Fibroblast of lung (primary cell): ENCODE measurements at regions not wholly inside any gene's neighbourhood (a gene's known extent, or its start where the extent isn't known, plus 50 kb on each side); places are given as distances from the start of the nearest gene placed in this dataset.

Experiments
- DNase-seq, 2 donors: peaks; one replicate each; pipeline versions ENCODE4 v3.0.0 to v3.0.0-alpha.2; 2010; ENCODE audit warnings: low read depth in 2 of 2
- H2AFZ ChIP-seq: 2 replicates; pipeline ENCODE4 v1.5.1; 2012; ENCODE audit warnings: low read length, control low read depth, inconsistent platforms
- H3K27ac ChIP-seq: 2 replicates; pipeline ENCODE4 v1.5.1; 2011; ENCODE audit warnings: low read length, control low read depth; ENCODE audit not compliant: insufficient read depth
- H3K27me3 ChIP-seq: 2 replicates; pipeline ENCODE4 v1.5.1; 2011; ENCODE audit warnings: mild to moderate bottlenecking, low read length; ENCODE audit not compliant: control insufficient read depth, insufficient read depth
- H3K36me3 ChIP-seq: 2 replicates; pipeline ENCODE4 v1.5.1; 2011; ENCODE audit warnings: low read length; ENCODE audit not compliant: control insufficient read depth, insufficient read depth
- H3K4me1 ChIP-seq: 2 replicates; pipeline ENCODE4 v1.5.1; 2011; ENCODE audit warnings: low read length; ENCODE audit not compliant: control insufficient read depth, insufficient read depth; ENCODE audit errors: extremely low read depth
- H3K4me2 ChIP-seq: 2 replicates; pipeline ENCODE4 v1.5.1; 2011; ENCODE audit warnings: low read length, control low read depth; ENCODE audit not compliant: insufficient read depth; ENCODE audit errors: extremely low read depth
- H3K4me3 ChIP-seq, 4 experiments: fragments of 200-600 bp in 1 of 4; sonication (generic) in 1 of 4; replicated peaks in 1 of 4; 2 replicates each; pipeline ENCODE4 v1.5.1; 2011 to 2016; ENCODE audit warnings: low read length in 4 of 4, low read depth in 3 of 4, mild to moderate bottlenecking in 3 of 4, control low read depth in 2 of 4, inconsistent platforms in 1 of 4, mixed read lengths in 1 of 4; ENCODE audit not compliant: insufficient read depth in 1 of 4; ENCODE audit errors: control extremely low read depth in 1 of 4
- H3K79me2 ChIP-seq: 2 replicates; pipeline ENCODE4 v1.5.1; 2012; ENCODE audit warnings: mild to moderate bottlenecking, low read length, inconsistent platforms; ENCODE audit not compliant: control insufficient read depth, insufficient read depth
- H3K9ac ChIP-seq: 2 replicates; pipeline ENCODE4 v1.5.1; 2011; ENCODE audit warnings: mild to moderate bottlenecking, low read length, control low read depth; ENCODE audit not compliant: insufficient read depth
- H3K9me3 ChIP-seq: 2 replicates; pipeline ENCODE4 v1.5.1; 2012; ENCODE audit warnings: low read depth, low read length; ENCODE audit not compliant: control insufficient read depth, insufficient read depth
- H4K20me1 ChIP-seq: 2 replicates; pipeline ENCODE4 v1.5.1; 2011; ENCODE audit warnings: low read length; ENCODE audit not compliant: control insufficient read depth, insufficient read depth; ENCODE audit errors: extremely low read depth
- EZH2 ChIP-seq: IDR thresholded peaks from 2 replicates; pipeline ENCODE4 v1.5.1; 2012; ENCODE audit warnings: low read length, control low read depth, mild to moderate bottlenecking; ENCODE audit errors: missing control alignments
- TF ChIP-seq, protein P1 (sequence below), 2 donors: IDR thresholded peaks in 1 of 2; conservative IDR thresholded peaks in 1 of 2; 1 replicate in 1 of 2; 2 replicates in 1 of 2; pipeline ENCODE4 v1.5.1; 2011 to 2012; ENCODE audit warnings: low read length in 2 of 2, control low read depth in 1 of 2, inconsistent platforms in 1 of 2, low read depth in 1 of 2, mild to moderate bottlenecking in 1 of 2

DNA sequence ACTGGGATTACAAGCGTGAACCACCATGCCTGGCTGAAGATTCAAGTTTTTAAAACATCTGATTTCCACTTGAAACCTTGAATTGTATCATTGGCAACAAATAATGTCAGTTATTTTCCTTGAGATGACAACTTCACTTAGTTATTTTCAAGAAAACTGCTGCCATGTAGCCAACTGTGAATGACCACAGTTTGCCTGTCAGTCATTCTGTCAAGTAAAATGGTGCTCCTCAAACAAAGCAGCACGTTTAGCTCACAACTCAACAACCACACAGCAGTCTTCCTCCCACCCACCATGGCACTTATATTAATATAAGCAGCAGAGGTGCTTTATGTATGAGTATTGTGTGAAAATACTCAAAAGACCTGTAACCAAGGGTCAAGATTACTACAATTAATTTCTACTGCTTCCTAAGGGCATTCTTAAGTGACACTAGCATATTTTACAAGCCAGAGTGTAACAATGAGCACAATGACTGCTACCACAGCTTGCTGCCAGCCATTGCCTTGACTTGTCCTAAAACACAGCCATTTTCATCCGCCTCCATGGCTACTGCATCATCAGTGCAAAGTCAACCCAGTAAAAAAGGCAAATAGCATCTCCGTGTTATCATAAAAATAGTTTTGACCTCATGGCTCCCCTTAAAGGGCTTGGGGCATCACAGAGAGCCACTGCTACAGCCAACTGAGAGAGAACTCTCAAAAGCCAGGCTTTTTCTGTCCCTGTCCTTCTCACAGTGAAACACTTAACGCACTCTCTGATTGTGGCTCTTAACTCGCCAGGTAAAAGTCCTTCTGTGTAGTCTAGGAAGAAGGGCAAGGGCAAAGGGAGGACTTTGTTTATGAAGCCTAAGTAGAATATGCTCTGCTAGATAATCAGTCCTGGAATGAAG is 96.4 kb upstream of the TAB2 start:
- Histone ChIP-seq H3K36me3 (no peaks in the 10 kb centered on the region), H3K9me3 (no peaks in the 10 kb centered on the region), H3K27me3 (no peaks in the 10 kb centered on the region), H4K20me1 (no peaks in the 10 kb centered on the region), H3K4me3 (no peak overlapping the region), H3K9ac (no peak overlapping the region), H3K79me2 (no peaks in the 10 kb centered on the region), H3K4me1 (no peaks in the 10 kb centered on the region), H3K27ac (no peak overlapping the region), H3K4me2 (no peak overlapping the region), H2AFZ (no peak overlapping the region)
- peak in 1 of 2 donors; percentile 58 for DNase-seq
- TF ChIP-seq, protein P1, sequence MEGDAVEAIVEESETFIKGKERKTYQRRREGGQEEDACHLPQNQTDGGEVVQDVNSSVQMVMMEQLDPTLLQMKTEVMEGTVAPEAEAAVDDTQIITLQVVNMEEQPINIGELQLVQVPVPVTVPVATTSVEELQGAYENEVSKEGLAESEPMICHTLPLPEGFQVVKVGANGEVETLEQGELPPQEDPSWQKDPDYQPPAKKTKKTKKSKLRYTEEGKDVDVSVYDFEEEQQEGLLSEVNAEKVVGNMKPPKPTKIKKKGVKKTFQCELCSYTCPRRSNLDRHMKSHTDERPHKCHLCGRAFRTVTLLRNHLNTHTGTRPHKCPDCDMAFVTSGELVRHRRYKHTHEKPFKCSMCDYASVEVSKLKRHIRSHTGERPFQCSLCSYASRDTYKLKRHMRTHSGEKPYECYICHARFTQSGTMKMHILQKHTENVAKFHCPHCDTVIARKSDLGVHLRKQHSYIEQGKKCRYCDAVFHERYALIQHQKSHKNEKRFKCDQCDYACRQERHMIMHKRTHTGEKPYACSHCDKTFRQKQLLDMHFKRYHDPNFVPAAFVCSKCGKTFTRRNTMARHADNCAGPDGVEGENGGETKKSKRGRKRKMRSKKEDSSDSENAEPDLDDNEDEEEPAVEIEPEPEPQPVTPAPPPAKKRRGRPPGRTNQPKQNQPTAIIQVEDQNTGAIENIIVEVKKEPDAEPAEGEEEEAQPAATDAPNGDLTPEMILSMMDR (conservative IDR thresholded peaks at IDR 0.05 in 1 of 2, IDR thresholded peaks at IDR 0.05 in 1 of 2; ENCODE audit: low read depth in 1 of 2, low read length in 2 of 2) = no peak
- TF ChIP-seq EZH2 = no peak

DNA sequence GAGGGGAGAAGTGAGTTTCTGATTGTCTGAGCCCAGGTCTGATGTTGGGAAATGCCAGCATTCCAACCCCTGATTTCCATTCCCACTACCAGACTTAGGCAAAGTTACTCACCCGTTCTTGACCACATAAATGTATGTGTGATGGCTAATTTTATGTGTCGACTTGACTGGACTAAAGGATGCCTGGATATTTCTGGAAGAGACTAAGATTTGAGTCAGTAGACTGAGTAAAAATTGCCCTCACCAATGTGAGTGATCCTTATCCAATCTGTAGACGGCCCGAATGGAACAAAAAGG is 95.8 kb upstream of the TAB2 start:
- no peak overlapping the region for H3K4me2 ChIP-seq
- DNase-seq = peak in 1 of 2 donors; percentile 93
- no peak for TF ChIP-seq EZH2
- TF ChIP-seq, protein P1 (conservative IDR thresholded peaks at IDR 0.05 in 1 of 2, IDR thresholded peaks at IDR 0.05 in 1 of 2; ENCODE audit: low read depth in 1 of 2, low read length in 2 of 2) = no peak

DNA sequence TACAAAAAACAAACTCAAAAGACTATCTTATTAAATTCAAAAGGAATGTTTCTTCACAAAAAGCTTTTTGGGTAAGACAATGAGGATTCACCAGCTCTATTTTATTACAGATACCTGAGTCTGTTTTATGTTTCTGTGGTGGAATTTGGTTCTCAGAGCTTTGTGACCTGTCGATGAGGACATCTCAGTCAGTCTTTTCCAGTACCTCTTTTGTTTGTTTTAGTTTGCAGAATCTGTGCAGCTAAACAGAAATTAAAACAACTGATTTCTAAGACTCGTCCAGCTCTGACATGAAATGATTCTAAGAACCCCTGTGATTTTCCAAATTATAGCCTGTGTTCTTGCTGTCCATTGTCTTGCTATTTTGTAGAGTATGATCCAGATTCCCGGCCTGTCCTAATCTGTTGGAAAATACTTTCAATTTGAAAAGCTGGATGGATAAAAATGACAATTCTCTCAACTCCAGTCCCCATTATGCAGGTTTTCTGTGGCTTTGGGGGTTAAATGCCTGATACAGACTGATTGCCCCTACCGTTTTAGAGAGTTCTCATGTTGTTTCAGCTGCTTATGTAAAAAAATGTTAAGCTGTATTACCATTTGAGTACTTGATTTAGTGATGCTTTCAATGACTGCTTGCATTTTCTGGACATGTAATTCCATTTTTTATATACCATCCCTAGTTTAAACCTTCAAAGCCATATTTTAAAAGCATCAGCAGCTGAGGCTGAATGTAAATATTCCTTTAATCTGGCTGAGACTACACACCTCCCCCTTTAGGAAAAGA is 94.2 kb upstream of the TAB2 start:
- H3K36me3 ChIP-seq = no peaks in the 10 kb centered on the region
- no peak overlapping the region for H3K27ac ChIP-seq
- H3K27me3 ChIP-seq = no peaks in the 10 kb centered on the region
- no peak for TF ChIP-seq EZH2
- TF ChIP-seq, protein P1 (conservative IDR thresholded peaks at IDR 0.05 in 1 of 2, IDR thresholded peaks at IDR 0.05 in 1 of 2; ENCODE audit: low read depth in 1 of 2, low read length in 2 of 2) = no peak
- no peaks in the 10 kb centered on the region for H3K79me2 ChIP-seq
- H3K4me2 ChIP-seq = no peak overlapping the region
- no peak overlapping the region for H3K9ac ChIP-seq
- no peaks in the 10 kb centered on the region for H3K4me1 ChIP-seq
- DNase-seq = no peak
- no peak overlapping the region for H3K4me3 ChIP-seq
- H4K20me1 ChIP-seq = no peaks in the 10 kb centered on the region
- no peaks in the 10 kb centered on the region for H3K9me3 ChIP-seq
- no peak overlapping the region for H2AFZ ChIP-seq

More for the DNA sequence above, 95.8 kb upstream of the TAB2 start:
- H3K4me1 ChIP-seq = no peaks in the 10 kb centered on the region
- no peak overlapping the region for H3K9ac ChIP-seq
- H3K9me3 ChIP-seq = no peaks in the 10 kb centered on the region
- no peaks in the 10 kb centered on the region for H3K79me2 ChIP-seq
- H3K27me3 ChIP-seq = no peaks in the 10 kb centered on the region
- no peak overlapping the region for H3K4me3 ChIP-seq
- H3K36me3 ChIP-seq = no peaks in the 10 kb centered on the region
- H4K20me1 ChIP-seq = no peaks in the 10 kb centered on the region
- no peak overlapping the region for H2AFZ ChIP-seq
- H3K27ac ChIP-seq = no peak overlapping the region
